ENCODE measurements at regions not wholly inside any gene's neighbourhood (a gene's known extent, or its start where the extent isn't known, plus 50 kb on each side); places are given as distances from the start of the nearest gene placed in this dataset.
"Not testable (repeated sequence)": the region's sequence is repeated elsewhere in the genome, so short reads cannot be mapped to it uniquely, and the experiment has no call there.

- CTCF ChIA-PET: no interaction called here
- H3K36me3 ChIP-seq (ENCODE audit: control insufficient read depth, insufficient read depth, low read length): no peaks in the 10 kb centered on the region
- no peak overlapping the region for H3K4me3 ChIP-seq (ENCODE audit: low read depth, low read length)
- TF ChIP-seq CTCF (IDR thresholded peaks at IDR 0.05; ENCODE audit: insufficient read depth, low read depth, low read length): no peak
- POLR2A ChIA-PET: no interaction called here
- H3K27me3 ChIP-seq (ENCODE audit: control insufficient read depth, insufficient read depth, low read length): no peaks in the 10 kb centered on the region
- DNase-seq (ENCODE audit: low read depth): no peak
Measured at GRCh38 chr16:35793601-35794000, 2334.2 kb downstream of the TP53TG3F start.

- no peak for DNase-seq (ENCODE audit: low read depth)
- no peak for TF ChIP-seq CTCF (IDR thresholded peaks at IDR 0.05; ENCODE audit: insufficient read depth, low read depth, low read length)
- POLR2A ChIA-PET: no interaction called here
- H3K4me3 ChIP-seq (ENCODE audit: low read depth, low read length): no peak overlapping the region
- H3K27me3 ChIP-seq (ENCODE audit: control insufficient read depth, insufficient read depth, low read length): no peaks in the 10 kb centered on the region
- CTCF ChIA-PET: no interaction called here
- H3K36me3 ChIP-seq (ENCODE audit: control insufficient read depth, insufficient read depth, low read length): no peaks in the 10 kb centered on the region
Measured at GRCh38 chr16:35794896-35795295, 2335.5 kb downstream of the TP53TG3F start.

GRCh38 chr16:35795361-35796029, 2336.1 kb downstream of the TP53TG3F start:
- Histone ChIP-seq H3K36me3 (ENCODE audit: control insufficient read depth, insufficient read depth, low read length) (no peaks in the 10 kb centered on the region), H3K4me3 (ENCODE audit: low read depth, low read length) (no peak overlapping the region), H3K27me3 (ENCODE audit: control insufficient read depth, insufficient read depth, low read length) (no peaks in the 10 kb centered on the region)
- POLR2A ChIA-PET: no interaction called here
- DNase-seq (ENCODE audit: low read depth): no peak
- TF ChIP-seq CTCF (IDR thresholded peaks at IDR 0.05; ENCODE audit: insufficient read depth, low read depth, low read length): no peak
- CTCF ChIA-PET: interaction anchor here (1.2 kb wide), 1 partner anchor 15 kb away, joined by 4 read pairs; no protein-coding TSS in a partner anchor

GRCh38 chr16:35797811-35798210, 2338.4 kb downstream of the TP53TG3F start:
- TF ChIP-seq CTCF (IDR thresholded peaks at IDR 0.05; ENCODE audit: insufficient read depth, low read depth, low read length): no peak
- CTCF ChIA-PET: no interaction called here
- Histone ChIP-seq H3K36me3 (ENCODE audit: control insufficient read depth, insufficient read depth, low read length) (no peaks in the 10 kb centered on the region), H3K27me3 (ENCODE audit: control insufficient read depth, insufficient read depth, low read length) (no peaks in the 10 kb centered on the region), H3K4me3 (ENCODE audit: low read depth, low read length) (no peak overlapping the region)
- DNase-seq (ENCODE audit: low read depth): no peak
- POLR2A ChIA-PET: no interaction called here

GRCh38 chr16:35798885-35799426, 2339.5 kb downstream of the TP53TG3F start:
- Histone ChIP-seq H3K27me3 (ENCODE audit: control insufficient read depth, insufficient read depth, low read length) (no peaks in the 10 kb centered on the region), H3K4me3 (ENCODE audit: low read depth, low read length) (no peak overlapping the region), H3K36me3 (ENCODE audit: control insufficient read depth, insufficient read depth, low read length) (no peaks in the 10 kb centered on the region)
- no peak for TF ChIP-seq CTCF (IDR thresholded peaks at IDR 0.05; ENCODE audit: insufficient read depth, low read depth, low read length)
- DNase-seq (ENCODE audit: low read depth): no peak
- ChIA-PET CTCF (no interaction called here), POLR2A (no interaction called here)

- CTCF ChIA-PET; H3K27me3 ChIP-seq (ENCODE audit: control insufficient read depth, insufficient read depth, low read length); H3K36me3 ChIP-seq (ENCODE audit: control insufficient read depth, insufficient read depth, low read length); POLR2A ChIA-PET; DNase-seq (ENCODE audit: low read depth); H3K4me3 ChIP-seq (ENCODE audit: low read depth, low read length): not testable (repeated sequence)
Measured at GRCh38 chr16:35804465-35804864, 2345.1 kb downstream of the TP53TG3F start.
